Thoracic aorta (tissue), 2 donors: ENCODE measurements at regions not wholly inside any gene's neighbourhood (a gene's known extent, or its start where the extent isn't known, plus 50 kb on each side); places are given as distances from the start of the nearest gene placed in this dataset.

ENCODE experiments used
- ATAC-seq: fragments of 150-250 bp; one replicate; pipeline ENCODE4 v1.8.0; 2017; ENCODE audit warnings: low read depth; ENCODE audit not compliant: insufficient number of reproducible peaks, low FRiP score
- DNase-seq: peaks from one replicate; pipeline ENCODE4 v3.0.0-alpha.2; 2020; ENCODE audit warnings: low spot score
- H3K27ac ChIP-seq, 2 donors: fragments of 200-600 bp; sonication (generic); 1 replicate in 1 of 2; 2 replicates in 1 of 2; pipeline ENCODE4 v1.5.1; 2016; ENCODE audit warnings: mild to moderate bottlenecking in 2 of 2, moderate library complexity in 2 of 2
- H3K27me3 ChIP-seq: fragments of 200-600 bp; sonication (generic); replicated peaks from 2 replicates; pipeline ENCODE4 v1.6.0; 2016; ENCODE audit warnings: mild to moderate bottlenecking; ENCODE audit not compliant: insufficient read depth
- H3K36me3 ChIP-seq: fragments of 200-600 bp; sonication (generic); one replicate; pipeline ENCODE4 v1.5.1; 2016
- H3K4me1 ChIP-seq, 2 donors: fragments of 200-600 bp; sonication (generic); 1 replicate in 1 of 2; 2 replicates in 1 of 2; pipeline versions ENCODE4 v1.5.1 to v1.6.0; 2016; ENCODE audit warnings: low read depth in 2 of 2, mild to moderate bottlenecking in 1 of 2; ENCODE audit not compliant: control insufficient read depth in 1 of 2
- H3K4me3 ChIP-seq: fragments of 200-600 bp; sonication (generic); 2 replicates; pipeline ENCODE4 v1.5.1; 2016; ENCODE audit warnings: mild to moderate bottlenecking
- H3K9me3 ChIP-seq: fragments of 200-600 bp; sonication (generic); 2 replicates; pipeline ENCODE4 v1.5.1; 2016
- TF ChIP-seq, protein P1 (sequence below): fragments of 200-600 bp; sonication (generic); IDR thresholded peaks from one replicate; pipeline ENCODE4 v1.5.1; 2019; ENCODE audit warnings: antibody characterized with exemption

DNA sequence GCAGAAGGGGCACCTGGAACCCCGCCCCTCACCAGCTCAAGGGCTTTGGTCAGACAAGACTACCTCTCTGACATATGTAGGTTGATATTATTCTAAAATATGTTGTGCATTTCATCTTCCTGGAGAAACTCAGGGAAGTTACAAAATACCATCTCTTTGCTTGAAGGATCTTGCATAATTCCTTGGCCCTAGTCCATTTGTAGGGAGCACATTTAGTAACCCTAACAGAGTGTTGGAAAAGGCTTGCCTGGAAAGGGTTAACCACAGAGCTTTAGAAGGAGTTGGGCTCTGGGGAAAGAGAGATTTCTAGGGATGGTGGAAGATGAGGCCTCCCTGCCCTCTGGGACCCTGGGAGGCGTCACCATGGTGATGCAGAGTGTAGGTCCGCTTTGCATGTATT lies 143.0 kb upstream of the SLC1A4 start:
- no peak overlapping the region for H3K27ac ChIP-seq
- no peaks in the 10 kb centered on the region for H3K9me3 ChIP-seq
- TF ChIP-seq, protein P1, sequence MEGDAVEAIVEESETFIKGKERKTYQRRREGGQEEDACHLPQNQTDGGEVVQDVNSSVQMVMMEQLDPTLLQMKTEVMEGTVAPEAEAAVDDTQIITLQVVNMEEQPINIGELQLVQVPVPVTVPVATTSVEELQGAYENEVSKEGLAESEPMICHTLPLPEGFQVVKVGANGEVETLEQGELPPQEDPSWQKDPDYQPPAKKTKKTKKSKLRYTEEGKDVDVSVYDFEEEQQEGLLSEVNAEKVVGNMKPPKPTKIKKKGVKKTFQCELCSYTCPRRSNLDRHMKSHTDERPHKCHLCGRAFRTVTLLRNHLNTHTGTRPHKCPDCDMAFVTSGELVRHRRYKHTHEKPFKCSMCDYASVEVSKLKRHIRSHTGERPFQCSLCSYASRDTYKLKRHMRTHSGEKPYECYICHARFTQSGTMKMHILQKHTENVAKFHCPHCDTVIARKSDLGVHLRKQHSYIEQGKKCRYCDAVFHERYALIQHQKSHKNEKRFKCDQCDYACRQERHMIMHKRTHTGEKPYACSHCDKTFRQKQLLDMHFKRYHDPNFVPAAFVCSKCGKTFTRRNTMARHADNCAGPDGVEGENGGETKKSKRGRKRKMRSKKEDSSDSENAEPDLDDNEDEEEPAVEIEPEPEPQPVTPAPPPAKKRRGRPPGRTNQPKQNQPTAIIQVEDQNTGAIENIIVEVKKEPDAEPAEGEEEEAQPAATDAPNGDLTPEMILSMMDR = no peak
- peaks cover 2 to 5% of the 10 kb centered on the region in 2 donors for H3K4me1 ChIP-seq
- H3K27me3 ChIP-seq = no peaks in the 10 kb centered on the region
- DNase-seq (no peak), ATAC-seq (no peak)
- no peak overlapping the region for H3K4me3 ChIP-seq
- H3K36me3 ChIP-seq = no peaks in the 10 kb centered on the region

- no peak overlapping the region for H3K4me3 ChIP-seq
- no peak overlapping the region for H3K27ac ChIP-seq
- no peaks in the 10 kb centered on the region for H3K9me3 ChIP-seq
- TF ChIP-seq, protein P1 = no peak
- DNase-seq (no peak), ATAC-seq (no peak)
- no peaks in the 10 kb centered on the region for H3K27me3 ChIP-seq
- peaks cover 0 to 5% of the 10 kb centered on the region in 2 donors for H3K4me1 ChIP-seq
- H3K36me3 ChIP-seq = no peaks in the 10 kb centered on the region
Observed at GRCh38 chr2:64847930-64848329, 141.3 kb upstream of the SLC1A4 start.

GRCh38 chr2:64848363-64848762 lies 140.8 kb upstream of the SLC1A4 start:
- ATAC-seq (no peak), DNase-seq (no peak)
- H3K27ac ChIP-seq = no peak overlapping the region
- TF ChIP-seq, protein P1 = no peak
- no peaks in the 10 kb centered on the region for H3K9me3 ChIP-seq
- H3K27me3 ChIP-seq = no peaks in the 10 kb centered on the region
- no peak overlapping the region for H3K4me3 ChIP-seq
- no peaks in the 10 kb centered on the region for H3K36me3 ChIP-seq
- peaks cover 0 to 5% of the 10 kb centered on the region in 2 donors for H3K4me1 ChIP-seq

GRCh38 chr2:64848945-64849344 lies 140.3 kb upstream of the SLC1A4 start:
- DNase-seq (no peak), ATAC-seq (no peak)
- Histone ChIP-seq H3K27ac (no peak overlapping the region), H3K9me3 (no peaks in the 10 kb centered on the region), H3K36me3 (no peaks in the 10 kb centered on the region), H3K4me1 (peaks cover 0 to 5% of the 10 kb centered on the region in 2 donors), H3K27me3 (no peaks in the 10 kb centered on the region), H3K4me3 (no peak overlapping the region)
- TF ChIP-seq, protein P1 = no peak

GRCh38 chr2:64850642-64851041 lies 138.6 kb upstream of the SLC1A4 start:
- Histone ChIP-seq H3K27me3 (no peaks in the 10 kb centered on the region), H3K4me3 (no peak overlapping the region), H3K27ac (no peak overlapping the region), H3K36me3 (no peaks in the 10 kb centered on the region), H3K9me3 (no peaks in the 10 kb centered on the region), H3K4me1 (peaks cover 4 to 5% of the 10 kb centered on the region in 2 donors)
- DNase-seq = no peak
- TF ChIP-seq, protein P1 = no peak
- no peak for ATAC-seq
